ENCODE measurements at regions not wholly inside any gene's neighbourhood (a gene's known extent, or its start where the extent isn't known, plus 50 kb on each side); places are given as distances from the start of the nearest gene placed in this dataset.
A peak's percentile ranks its signal among the peaks of the same experiment; 100 is the strongest.

- H3K4me1 ChIP-seq (ENCODE audit: control insufficient read depth, insufficient read depth, low read length, poor library complexity, severe bottlenecking), result peaks cover 12% of the 10 kb centered on the region
- no peak overlapping the region for H3K4me3 ChIP-seq (ENCODE audit: extremely low read depth, insufficient read depth, low read length, poor library complexity, severe bottlenecking)
- H3K9me3 ChIP-seq (ENCODE audit: control insufficient read depth, low read length), result no peaks in the 10 kb centered on the region
- H3K36me3 ChIP-seq (ENCODE audit: control insufficient read depth, insufficient read depth, low read length), result no peaks in the 10 kb centered on the region
- H3K27ac ChIP-seq (ENCODE audit: low read depth, low read length, severe bottlenecking), result peak overlapping the region; percentile 83
- WGBS, 2 experiments (ENCODE audit: insufficient coverage in 2 of 2), result 86 to 100% methylated on average over 1 of the region's 1 CpG
These were observed 690.9 kb upstream of the CDH18 start for GRCh38 chr5:20678814-20679298.

DNA sequence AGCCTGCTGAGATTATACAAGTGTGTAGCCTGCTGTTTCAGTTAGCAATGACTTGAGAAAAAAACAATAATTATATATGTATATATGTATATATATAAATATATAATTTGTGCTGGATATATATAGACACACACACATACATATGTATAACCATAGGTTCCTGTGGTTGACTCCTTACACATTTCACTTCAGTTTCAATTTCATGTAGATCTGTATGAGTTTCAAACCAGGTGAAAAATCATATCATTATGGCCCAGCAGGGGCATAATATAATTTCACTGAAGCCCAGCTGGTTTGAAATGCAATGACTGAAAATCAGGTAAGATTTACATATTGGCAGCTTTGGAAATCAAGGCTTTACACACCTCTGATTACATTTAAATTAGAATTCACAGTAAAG is 690.4 kb upstream of the CDH18 start:
- H3K36me3 ChIP-seq (ENCODE audit: control insufficient read depth, insufficient read depth, low read length), result no peaks in the 10 kb centered on the region
- H3K4me3 ChIP-seq (ENCODE audit: extremely low read depth, insufficient read depth, low read length, poor library complexity, severe bottlenecking), result no peak overlapping the region
- no peaks in the 10 kb centered on the region for H3K9me3 ChIP-seq (ENCODE audit: control insufficient read depth, low read length)
- peaks cover 12% of the 10 kb centered on the region for H3K4me1 ChIP-seq (ENCODE audit: control insufficient read depth, insufficient read depth, low read length, poor library complexity, severe bottlenecking)
- peak overlapping the region; percentile 83 for H3K27ac ChIP-seq (ENCODE audit: low read depth, low read length, severe bottlenecking)

DNA sequence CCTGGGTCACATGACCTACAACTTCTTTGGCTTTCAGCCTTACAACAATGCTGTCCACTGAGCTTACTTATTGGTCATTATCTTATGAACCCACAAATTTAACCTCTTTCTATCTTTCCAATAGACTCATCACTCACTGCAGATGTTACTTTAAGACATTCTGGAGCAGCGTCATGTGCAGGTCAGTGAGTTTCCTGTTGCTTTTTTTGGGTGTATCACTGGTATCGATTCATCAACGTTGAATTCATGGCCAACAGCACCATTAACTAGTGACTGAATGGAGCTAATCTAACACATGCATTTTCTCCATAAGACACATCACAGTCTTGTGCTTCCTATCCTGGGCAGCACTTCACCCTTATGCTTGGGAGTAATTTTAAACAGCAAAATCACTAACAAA is 672.6 kb upstream of the CDH18 start:
- H3K4me3 ChIP-seq (ENCODE audit: extremely low read depth, insufficient read depth, low read length, poor library complexity, severe bottlenecking), result no peak overlapping the region
- H3K9me3 ChIP-seq (ENCODE audit: control insufficient read depth, low read length), result no peaks in the 10 kb centered on the region
- no peaks in the 10 kb centered on the region for H3K36me3 ChIP-seq (ENCODE audit: control insufficient read depth, insufficient read depth, low read length)
- H3K27ac ChIP-seq (ENCODE audit: low read depth, low read length, severe bottlenecking), result no peak overlapping the region
- no peaks in the 10 kb centered on the region for H3K4me1 ChIP-seq (ENCODE audit: control insufficient read depth, insufficient read depth, low read length, poor library complexity, severe bottlenecking)
- WGBS, 2 experiments (ENCODE audit: insufficient coverage in 2 of 2), result 100% methylated on average over 2 to 3 of the region's 3 CpGs

DNA sequence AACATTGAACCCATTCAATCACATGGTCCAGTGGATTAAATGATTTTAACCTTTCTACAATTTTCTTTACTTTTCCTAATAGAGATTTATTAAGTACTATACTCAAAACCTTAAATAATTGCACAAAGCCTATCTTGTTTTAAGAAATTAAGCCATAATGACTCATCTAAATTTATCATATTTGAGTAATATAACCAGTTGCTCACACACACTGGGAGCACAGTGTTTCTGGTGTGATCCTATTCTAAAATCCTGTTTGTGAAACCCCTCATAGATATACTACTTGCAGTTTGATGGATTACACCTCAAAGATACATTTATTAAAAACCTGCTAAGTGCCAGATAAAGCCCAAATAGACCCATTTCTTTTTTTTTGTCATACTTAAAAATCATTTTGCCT is 668.3 kb upstream of the CDH18 start:
- Histone ChIP-seq H3K27ac (ENCODE audit: low read depth, low read length, severe bottlenecking) (no peak overlapping the region), H3K36me3 (ENCODE audit: control insufficient read depth, insufficient read depth, low read length) (no peaks in the 10 kb centered on the region), H3K4me1 (ENCODE audit: control insufficient read depth, insufficient read depth, low read length, poor library complexity, severe bottlenecking) (no peaks in the 10 kb centered on the region), H3K4me3 (ENCODE audit: extremely low read depth, insufficient read depth, low read length, poor library complexity, severe bottlenecking) (no peak overlapping the region), H3K9me3 (ENCODE audit: control insufficient read depth, low read length) (no peaks in the 10 kb centered on the region)

DNA sequence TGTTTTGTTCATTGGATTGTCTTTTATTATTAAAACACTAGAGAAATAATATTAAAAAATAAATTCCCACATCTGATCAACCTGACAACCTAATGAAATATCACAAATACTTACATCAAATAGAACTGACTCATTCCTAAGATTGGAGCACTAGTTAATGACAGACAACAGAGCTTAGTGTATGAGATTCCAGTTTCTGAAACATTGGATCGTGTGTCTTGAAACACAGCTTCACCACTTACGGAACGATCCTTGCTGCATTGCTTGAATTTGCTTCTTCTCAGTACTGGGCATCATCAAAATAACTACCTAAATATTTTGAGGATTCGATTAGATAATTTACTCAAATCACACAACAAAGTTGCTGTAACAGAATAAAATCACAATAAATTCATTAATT is 667.2 kb upstream of the CDH18 start:
- H3K9me3 ChIP-seq (ENCODE audit: control insufficient read depth, low read length), result no peaks in the 10 kb centered on the region
- no peak overlapping the region for H3K4me3 ChIP-seq (ENCODE audit: extremely low read depth, insufficient read depth, low read length, poor library complexity, severe bottlenecking)
- 86 to 100% methylated on average over 1 to 3 of the region's 4 CpGs for WGBS, 2 experiments (ENCODE audit: insufficient coverage in 2 of 2)
- H3K36me3 ChIP-seq (ENCODE audit: control insufficient read depth, insufficient read depth, low read length), result no peaks in the 10 kb centered on the region
- H3K4me1 ChIP-seq (ENCODE audit: control insufficient read depth, insufficient read depth, low read length, poor library complexity, severe bottlenecking), result no peaks in the 10 kb centered on the region
- no peak overlapping the region for H3K27ac ChIP-seq (ENCODE audit: low read depth, low read length, severe bottlenecking)

DNA sequence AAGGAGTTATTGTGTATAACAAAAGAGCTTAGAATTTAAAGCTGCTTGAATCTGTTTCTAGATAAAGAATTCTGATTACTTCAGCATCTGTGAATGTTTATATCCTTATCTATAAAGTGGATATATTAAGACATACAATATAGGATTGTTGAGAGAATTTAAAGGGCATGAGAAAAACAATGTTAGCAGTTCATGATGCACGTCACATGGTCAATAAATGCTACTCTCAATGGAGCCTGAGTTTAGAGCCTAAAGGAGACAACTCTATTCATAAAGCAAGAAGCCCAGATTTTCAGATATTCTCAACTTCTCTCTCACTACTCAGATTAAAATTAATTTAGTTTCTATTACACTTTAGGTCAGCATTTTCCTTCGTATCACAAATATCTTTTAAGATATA is 666.7 kb upstream of the CDH18 start:
- no peaks in the 10 kb centered on the region for H3K9me3 ChIP-seq (ENCODE audit: control insufficient read depth, low read length)
- no peaks in the 10 kb centered on the region for H3K4me1 ChIP-seq (ENCODE audit: control insufficient read depth, insufficient read depth, low read length, poor library complexity, severe bottlenecking)
- H3K36me3 ChIP-seq (ENCODE audit: control insufficient read depth, insufficient read depth, low read length), result no peaks in the 10 kb centered on the region
- H3K4me3 ChIP-seq (ENCODE audit: extremely low read depth, insufficient read depth, low read length, poor library complexity, severe bottlenecking), result no peak overlapping the region
- WGBS, 2 experiments (ENCODE audit: insufficient coverage in 2 of 2), result no CpG with 5 or more reads among the region's 2 CpGs
- H3K27ac ChIP-seq (ENCODE audit: low read depth, low read length, severe bottlenecking), result no peak overlapping the region

- no CpG with 5 or more reads among the region's 2 CpGs for WGBS, 2 experiments (ENCODE audit: insufficient coverage in 2 of 2)
- Histone ChIP-seq H3K4me1 (ENCODE audit: control insufficient read depth, insufficient read depth, low read length, poor library complexity, severe bottlenecking) (no peaks in the 10 kb centered on the region), H3K4me3 (ENCODE audit: extremely low read depth, insufficient read depth, low read length, poor library complexity, severe bottlenecking) (no peak overlapping the region), H3K9me3 (ENCODE audit: control insufficient read depth, low read length) (no peaks in the 10 kb centered on the region), H3K27ac (ENCODE audit: low read depth, low read length, severe bottlenecking) (no peak overlapping the region), H3K36me3 (ENCODE audit: control insufficient read depth, insufficient read depth, low read length) (no peaks in the 10 kb centered on the region)
These were observed 666.0 kb upstream of the CDH18 start for GRCh38 chr5:20654033-20654432.

DNA sequence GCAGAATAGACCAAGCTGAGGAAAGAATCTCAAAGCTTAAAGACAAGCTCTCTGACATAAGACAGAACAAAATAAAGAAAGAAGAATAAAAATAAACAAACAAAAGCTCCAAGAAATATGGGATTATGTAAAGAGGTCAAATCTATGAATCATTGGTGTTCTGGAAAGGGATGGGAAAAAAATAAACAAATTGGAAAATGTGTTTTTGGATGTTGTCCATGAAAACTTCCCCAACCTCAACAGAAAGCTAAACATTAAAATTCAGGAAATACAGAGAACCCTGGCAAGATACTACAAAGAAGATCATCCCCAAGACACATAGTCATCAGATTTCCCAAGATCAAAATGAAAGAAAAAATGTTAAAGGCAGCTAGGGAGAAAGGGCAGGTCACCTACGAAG is 662.0 kb upstream of the CDH18 start:
- Histone ChIP-seq H3K27ac (ENCODE audit: low read depth, low read length, severe bottlenecking) (no peak overlapping the region), H3K4me1 (ENCODE audit: control insufficient read depth, insufficient read depth, low read length, poor library complexity, severe bottlenecking) (no peaks in the 10 kb centered on the region), H3K4me3 (ENCODE audit: extremely low read depth, insufficient read depth, low read length, poor library complexity, severe bottlenecking) (no peak overlapping the region), H3K36me3 (ENCODE audit: control insufficient read depth, insufficient read depth, low read length) (no peaks in the 10 kb centered on the region), H3K9me3 (ENCODE audit: control insufficient read depth, low read length) (no peaks in the 10 kb centered on the region)
- 40 to 50% methylated on average over 1 of the region's 1 CpG for WGBS, 2 experiments (ENCODE audit: insufficient coverage in 2 of 2)

DNA sequence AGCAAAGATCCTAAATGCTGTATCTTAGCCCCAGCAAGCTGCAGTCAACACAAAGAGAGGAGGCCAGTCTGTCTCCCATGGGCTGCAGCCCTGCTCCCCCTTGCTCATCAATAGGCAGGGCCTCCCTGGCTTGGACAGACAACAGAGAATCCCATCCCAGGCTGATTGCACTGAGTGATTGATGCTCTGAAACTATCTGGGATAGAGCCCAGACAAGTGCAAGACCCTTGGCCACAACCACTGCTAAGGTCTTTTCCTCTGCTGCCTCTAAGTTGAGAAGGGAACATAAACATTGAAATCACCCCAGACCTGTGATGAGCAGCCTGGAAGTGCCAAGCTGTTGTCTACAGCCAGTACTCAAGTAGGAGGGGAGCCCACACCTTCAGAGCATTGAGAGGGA is 661.0 kb upstream of the CDH18 start:
- H3K9me3 ChIP-seq (ENCODE audit: control insufficient read depth, low read length), result no peaks in the 10 kb centered on the region
- H3K36me3 ChIP-seq (ENCODE audit: control insufficient read depth, insufficient read depth, low read length), result no peaks in the 10 kb centered on the region

DNA sequence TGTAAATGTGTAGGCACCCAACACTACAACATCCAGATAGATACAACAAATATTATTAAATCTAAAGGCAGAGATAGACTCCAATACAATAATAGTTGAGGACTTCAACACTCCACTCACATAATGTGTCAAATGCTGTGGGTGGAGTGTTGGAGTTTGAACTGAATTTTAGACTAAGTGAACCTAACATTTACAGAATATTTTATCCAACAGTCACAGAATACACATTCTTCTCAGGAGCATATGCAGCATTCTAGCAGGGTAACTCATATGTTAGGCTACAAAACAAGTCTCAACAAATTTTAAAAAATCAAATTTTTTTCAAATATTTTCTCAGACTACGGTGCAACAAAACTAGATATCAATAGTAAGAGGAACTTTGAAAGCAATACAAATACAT is 648.7 kb upstream of the CDH18 start:
- Histone ChIP-seq H3K4me1 (ENCODE audit: control insufficient read depth, insufficient read depth, low read length, poor library complexity, severe bottlenecking) (no peaks in the 10 kb centered on the region), H3K4me3 (ENCODE audit: extremely low read depth, insufficient read depth, low read length, poor library complexity, severe bottlenecking) (no peak overlapping the region), H3K9me3 (ENCODE audit: control insufficient read depth, low read length) (no peaks in the 10 kb centered on the region), H3K36me3 (ENCODE audit: control insufficient read depth, insufficient read depth, low read length) (no peaks in the 10 kb centered on the region), H3K27ac (ENCODE audit: low read depth, low read length, severe bottlenecking) (no peak overlapping the region)
- WGBS, 2 experiments (ENCODE audit: insufficient coverage in 2 of 2), result no CpG with 5 or more reads among the region's 1 CpG

More for the DNA sequence above, 661.0 kb upstream of the CDH18 start:
- Histone ChIP-seq H3K27ac (ENCODE audit: low read depth, low read length, severe bottlenecking) (no peak overlapping the region), H3K4me3 (ENCODE audit: extremely low read depth, insufficient read depth, low read length, poor library complexity, severe bottlenecking) (no peak overlapping the region), H3K4me1 (ENCODE audit: control insufficient read depth, insufficient read depth, low read length, poor library complexity, severe bottlenecking) (no peaks in the 10 kb centered on the region)

DNA sequence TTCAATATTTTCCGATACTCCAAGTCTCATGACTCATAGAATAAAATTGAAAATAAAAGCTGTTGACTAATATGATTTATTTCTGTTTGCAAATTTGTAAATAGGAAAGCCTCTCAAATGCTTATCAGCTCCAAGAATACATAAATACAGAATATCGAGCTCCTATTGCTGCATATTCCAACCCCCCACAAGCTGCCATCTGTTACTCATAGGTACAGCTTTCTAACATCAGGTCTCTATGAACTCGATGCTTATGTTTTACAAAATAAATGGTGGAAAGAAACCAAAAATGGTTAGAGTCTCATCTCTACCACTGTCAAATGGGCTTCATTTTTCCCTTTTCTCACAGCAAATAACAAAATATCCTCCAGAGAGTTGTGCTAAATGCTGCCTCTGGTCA is 631.6 kb upstream of the CDH18 start:
- H3K9me3 ChIP-seq (ENCODE audit: control insufficient read depth, low read length), result no peaks in the 10 kb centered on the region
- no peak overlapping the region for H3K27ac ChIP-seq (ENCODE audit: low read depth, low read length, severe bottlenecking)
- WGBS, 2 experiments (ENCODE audit: insufficient coverage in 2 of 2), result no CpG with 5 or more reads among the region's 3 CpGs
- no peaks in the 10 kb centered on the region for H3K4me1 ChIP-seq (ENCODE audit: control insufficient read depth, insufficient read depth, low read length, poor library complexity, severe bottlenecking)
- H3K36me3 ChIP-seq (ENCODE audit: control insufficient read depth, insufficient read depth, low read length), result no peaks in the 10 kb centered on the region
- H3K4me3 ChIP-seq (ENCODE audit: extremely low read depth, insufficient read depth, low read length, poor library complexity, severe bottlenecking), result no peak overlapping the region

DNA sequence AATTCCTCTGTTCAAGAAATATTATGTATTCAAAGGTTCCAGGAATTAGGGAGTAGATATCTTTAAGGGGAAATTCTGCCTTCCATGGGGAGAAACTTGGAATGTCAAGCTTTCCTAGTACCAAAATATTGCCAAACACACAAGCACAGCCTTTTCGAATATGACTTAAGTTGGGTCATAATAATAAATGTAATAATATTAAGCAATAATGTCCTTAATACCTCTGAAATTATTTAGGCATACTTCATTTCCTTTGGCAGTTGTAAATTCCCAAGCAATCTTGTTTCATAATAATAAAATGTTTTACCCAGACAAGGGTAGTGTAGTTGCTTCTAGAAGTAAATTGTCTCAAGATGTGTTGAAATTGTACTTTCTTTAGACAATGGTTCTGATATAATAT is 630.3 kb upstream of the CDH18 start:
- H3K36me3 ChIP-seq (ENCODE audit: control insufficient read depth, insufficient read depth, low read length), result no peaks in the 10 kb centered on the region
- no peak overlapping the region for H3K4me3 ChIP-seq (ENCODE audit: extremely low read depth, insufficient read depth, low read length, poor library complexity, severe bottlenecking)
- no peaks in the 10 kb centered on the region for H3K9me3 ChIP-seq (ENCODE audit: control insufficient read depth, low read length)
- WGBS, 2 experiments (ENCODE audit: insufficient coverage in 2 of 2), result no CpG with 5 or more reads among the region's 1 CpG
- no peaks in the 10 kb centered on the region for H3K4me1 ChIP-seq (ENCODE audit: control insufficient read depth, insufficient read depth, low read length, poor library complexity, severe bottlenecking)
- H3K27ac ChIP-seq (ENCODE audit: low read depth, low read length, severe bottlenecking), result no peak overlapping the region
